ENCODE measurements at regions not wholly inside any gene's neighbourhood (a gene's known extent, or its start where the extent isn't known, plus 50 kb on each side); places are given as distances from the start of the nearest gene placed in this dataset.

- no peak for TF ChIP-seq CTCF (IDR thresholded peaks at IDR 0.05 in 4 of 5, conservative IDR thresholded peaks at IDR 0.05 in 1 of 5)
- TF ChIP-seq POLR2A (IDR thresholded peaks at IDR 0.05): no peak
Measured at GRCh38 chr5:158116965-158117364, 258.0 kb upstream of the CLINT1 start.

Measured in gastrocnemius medialis (tissue), 4 donors.